Inflammatory macrophage treated with lipopolysaccharide for 4 hours (primary cell): ENCODE measurements at regions not wholly inside any gene's neighbourhood (a gene's known extent, or its start where the extent isn't known, plus 50 kb on each side); places are given as distances from the start of the nearest gene placed in this dataset.
"Not testable (repeated sequence)": the region's sequence is repeated elsewhere in the genome, so short reads cannot be mapped to it uniquely, and the experiment has no call there.

Experiments
- DNase-seq: peaks from one replicate; pipeline ENCODE4 v3.0.0-alpha.2; 2020

DNA sequence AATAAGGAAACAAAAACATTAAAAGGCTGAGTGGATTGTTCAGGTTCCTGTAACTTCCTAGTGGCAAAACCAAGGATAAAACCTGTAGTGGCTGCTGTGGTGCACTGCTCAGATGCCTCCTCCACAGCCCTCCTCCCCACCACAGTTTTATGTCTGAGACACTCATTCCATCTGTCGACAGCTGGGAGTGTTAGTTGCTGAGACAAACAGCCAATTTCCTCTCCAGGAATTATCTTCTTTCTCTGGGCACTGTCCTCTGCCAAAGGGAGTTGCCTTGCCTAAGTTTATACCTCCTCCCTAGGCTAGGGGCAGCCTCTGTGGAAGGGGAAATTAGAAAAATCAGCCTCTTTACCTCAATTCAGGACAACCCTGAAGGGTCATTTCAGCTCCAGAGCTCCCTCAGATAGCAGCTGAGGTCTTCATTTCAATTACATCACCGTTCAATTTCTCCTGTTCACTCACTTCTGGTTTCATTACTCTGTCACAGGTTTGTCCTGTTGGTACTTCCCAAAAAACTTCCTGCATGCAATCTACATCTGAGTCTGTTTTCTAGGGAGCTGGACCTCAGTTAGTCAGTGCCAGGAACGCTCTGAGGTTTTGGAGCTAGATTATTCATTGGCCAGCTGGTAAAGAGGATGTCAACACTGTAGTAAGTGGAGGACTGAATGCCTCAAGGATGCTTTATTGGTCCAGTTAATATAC is 74.9 kb upstream of the ATP2B1 start:
- peak; percentile 81 for DNase-seq

DNA sequence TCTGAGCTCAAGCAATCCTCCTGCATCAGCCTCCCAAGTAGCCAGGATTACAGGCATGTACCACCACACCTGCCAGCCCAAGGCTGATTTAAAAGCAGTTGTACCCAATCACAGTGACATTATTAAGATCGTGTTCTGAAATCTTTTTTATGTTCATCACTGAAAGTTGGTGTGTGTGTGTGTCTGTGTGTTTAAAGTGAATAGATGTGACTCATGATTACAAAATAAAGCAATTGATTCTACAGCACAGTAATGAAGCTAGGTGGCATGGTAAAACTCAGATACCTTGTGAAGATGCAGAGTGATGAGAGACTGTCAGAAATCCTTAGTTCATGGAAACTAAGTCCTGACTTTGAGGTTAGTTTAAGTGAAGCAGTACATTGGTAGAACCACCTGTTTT is 74.2 kb upstream of the ATP2B1 start:
- no peak for DNase-seq

DNA sequence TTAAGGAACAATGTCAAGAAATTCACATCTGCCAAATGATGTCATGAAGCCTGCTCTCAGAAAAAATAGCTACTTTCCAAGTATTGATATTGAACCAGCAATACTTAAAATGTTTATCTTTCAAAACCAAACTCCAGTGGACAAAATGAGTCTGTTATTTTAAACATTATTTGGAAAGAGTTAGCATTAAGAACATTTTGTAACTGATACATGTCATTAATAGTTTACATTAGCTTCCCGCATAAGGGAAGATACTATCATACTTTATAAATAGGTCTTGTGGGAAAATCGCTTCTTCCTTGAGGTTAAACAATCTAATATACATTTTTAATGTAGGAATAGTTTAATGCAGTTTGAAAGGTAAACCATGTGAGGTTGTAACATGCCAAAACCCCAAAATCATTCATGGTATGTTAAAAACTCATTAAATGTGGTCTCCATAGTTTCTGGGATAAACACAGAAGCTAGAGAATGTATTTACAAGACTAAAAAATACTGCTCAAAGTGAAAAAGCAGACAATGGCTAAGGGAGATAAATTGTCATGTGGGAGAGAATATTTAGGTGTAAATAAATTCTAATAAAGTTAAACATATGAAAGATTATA is 73.4 kb upstream of the ATP2B1 start:
- DNase-seq: no peak

DNA sequence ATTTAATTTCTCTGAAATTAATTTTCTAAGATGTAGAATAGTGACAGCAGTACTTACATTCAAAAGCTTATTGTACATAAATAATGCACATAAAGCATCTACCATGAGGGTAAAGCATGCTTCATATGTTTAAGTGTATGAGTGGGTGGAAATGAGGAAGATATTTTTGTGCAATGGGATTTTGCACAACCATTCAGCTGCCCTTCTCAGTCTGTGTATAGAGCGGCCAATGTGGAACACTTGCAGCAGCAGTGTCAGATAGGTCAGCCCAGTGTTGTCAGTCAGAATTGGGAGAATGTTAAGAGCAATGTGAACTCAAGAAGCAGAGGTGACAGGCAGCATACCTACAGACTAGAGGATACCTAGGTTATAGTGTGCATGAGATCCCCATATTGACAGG is 72.5 kb upstream of the ATP2B1 start:
- DNase-seq: peak; percentile 82

DNA sequence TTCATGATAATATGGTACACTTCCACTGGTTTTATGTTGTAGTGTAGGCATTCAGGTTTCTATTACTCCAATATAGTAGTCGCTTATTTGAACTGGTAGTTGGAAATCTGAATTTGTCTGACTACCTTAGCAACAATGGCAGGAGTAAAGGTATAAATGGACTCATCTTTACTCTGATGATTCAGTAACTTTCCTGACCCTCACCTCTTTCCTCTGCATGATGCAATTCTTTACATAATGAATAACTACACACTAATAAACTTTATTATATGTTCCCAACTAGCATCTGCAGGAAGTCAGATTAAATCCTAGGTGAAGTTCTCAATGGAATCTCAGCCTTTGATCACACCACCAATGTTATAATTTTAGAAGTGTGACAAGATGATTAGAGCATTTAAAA is 70.5 kb upstream of the ATP2B1 start:
- DNase-seq: no peak

DNA sequence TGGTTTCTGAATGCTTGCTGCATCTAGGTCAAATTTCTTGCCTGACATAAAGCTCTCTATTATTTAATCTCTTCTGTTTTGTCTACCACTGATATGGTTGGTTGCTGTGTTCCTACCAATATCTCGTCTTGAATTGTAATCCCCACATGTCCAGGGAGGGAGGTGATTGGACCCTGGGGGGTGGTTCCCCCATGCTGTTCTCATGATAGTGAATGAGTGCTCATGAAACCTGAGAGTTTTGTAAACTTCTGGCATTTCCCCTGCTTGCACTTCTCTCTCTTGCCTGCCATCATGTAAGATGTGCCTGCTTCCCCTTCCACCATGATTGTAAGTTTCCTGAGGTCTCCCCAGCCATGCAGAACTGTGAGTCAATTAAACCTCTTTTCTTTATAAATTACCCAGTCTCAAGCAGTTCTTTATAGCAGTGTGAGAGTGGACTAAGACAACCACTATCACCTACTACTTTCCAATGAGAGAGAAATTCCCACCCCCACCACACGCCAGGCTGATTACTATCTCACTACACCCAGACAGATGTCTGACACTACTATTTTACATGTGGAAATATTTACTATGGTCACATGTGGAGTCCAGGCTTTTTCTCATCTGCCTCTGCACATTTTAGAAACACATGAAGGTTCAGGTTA is 69.2 kb upstream of the ATP2B1 start:
- no peak for DNase-seq

DNA sequence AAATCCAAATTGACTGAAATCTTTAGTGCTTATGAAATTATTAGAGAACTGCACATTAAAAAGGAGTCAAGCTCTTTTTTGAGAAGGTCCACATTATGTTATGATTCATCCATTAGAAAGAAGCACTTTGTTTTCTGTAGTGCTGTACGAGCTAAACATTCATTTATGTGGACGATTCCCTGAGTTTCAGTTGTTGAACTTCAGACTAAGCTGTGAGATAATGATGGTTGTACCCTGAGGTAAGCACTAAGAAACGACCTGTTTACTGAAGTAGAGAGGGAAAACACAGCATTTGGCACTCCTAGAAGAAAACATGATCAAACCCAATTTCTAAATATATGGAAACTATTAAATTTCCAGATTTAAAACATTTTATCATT is 67.3 kb upstream of the ATP2B1 start:
- DNase-seq: no peak

DNA sequence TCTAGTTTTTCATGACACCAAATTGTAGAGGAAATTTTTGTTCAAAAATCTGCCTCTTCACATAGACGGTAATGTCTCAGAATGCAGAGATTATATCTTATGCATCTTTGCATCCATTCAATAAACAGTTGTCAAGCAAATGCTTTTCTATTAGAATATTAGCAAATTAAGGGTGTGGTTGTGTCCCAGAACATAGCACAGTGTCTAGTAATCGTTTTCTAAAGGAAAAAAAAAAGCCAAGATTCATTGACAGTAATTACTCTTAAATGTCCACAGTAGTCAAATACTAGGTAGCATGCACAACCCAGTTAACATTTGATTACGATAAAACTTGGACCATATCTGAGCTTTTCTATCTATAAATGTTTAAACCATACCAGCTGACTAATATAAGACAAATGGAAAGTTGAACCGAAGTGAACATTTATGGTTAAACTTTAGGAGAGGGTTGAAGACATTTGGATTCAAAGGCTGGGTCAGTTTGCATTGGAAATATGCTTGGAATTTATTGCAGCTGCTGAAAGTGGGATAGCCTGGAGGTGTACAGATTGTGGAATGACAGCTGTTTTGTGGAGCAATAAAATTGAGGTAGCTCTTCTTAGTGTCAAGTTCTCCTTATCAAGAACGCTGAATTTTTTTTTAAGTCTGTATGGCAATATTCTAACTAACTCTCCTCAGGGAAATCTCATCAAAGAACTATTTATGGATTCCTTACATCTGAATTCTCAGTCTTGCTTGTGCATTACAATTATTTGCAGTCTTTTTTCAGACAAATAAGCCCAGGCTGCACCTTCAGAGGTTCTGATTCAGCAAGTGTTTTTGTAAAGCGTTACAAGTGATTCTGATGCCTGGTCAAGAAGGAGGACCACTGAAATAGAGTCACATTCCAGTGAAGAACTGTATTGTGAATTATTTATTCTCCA is 66.7 kb upstream of the ATP2B1 start:
- DNase-seq: no peak

DNA sequence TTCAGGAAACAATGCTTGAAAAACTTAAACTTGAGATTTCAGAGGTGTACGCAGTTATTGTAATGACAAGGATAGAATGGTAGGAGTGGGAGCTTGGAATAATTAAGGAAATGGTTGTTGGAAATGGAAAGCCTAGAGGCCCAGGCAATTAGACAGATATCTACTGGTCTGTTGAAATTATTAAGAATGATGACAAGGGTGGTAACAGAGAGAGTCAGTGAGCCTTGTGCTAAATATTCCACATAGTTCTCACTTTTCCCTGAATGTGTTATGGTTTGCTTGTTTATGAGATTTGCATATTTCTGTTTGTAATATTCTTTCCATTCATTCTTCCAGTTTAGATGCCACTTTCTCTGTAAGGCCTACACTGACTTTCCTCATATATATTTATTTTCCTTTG is 66.0 kb upstream of the ATP2B1 start:
- no peak for DNase-seq

DNA sequence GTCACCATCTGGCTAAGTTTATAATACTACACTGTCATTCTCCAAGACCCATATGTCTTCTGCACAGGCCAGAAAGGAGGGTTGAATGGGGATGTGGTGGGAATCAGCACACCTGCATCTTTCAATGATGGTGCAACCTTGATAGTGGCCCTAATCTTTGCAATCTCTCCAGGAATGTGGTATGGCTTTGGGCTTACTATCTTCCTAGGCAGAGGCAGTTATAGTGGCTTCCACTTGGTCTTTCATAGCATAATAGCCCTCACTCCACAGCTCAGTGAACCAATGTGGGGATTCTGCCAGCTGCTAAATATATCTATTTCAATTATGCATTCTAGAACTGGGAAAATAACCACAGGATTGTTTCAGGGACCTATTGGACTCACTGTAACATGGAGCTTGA is 61.8 kb upstream of the ATP2B1 start:
- DNase-seq: no peak

DNA sequence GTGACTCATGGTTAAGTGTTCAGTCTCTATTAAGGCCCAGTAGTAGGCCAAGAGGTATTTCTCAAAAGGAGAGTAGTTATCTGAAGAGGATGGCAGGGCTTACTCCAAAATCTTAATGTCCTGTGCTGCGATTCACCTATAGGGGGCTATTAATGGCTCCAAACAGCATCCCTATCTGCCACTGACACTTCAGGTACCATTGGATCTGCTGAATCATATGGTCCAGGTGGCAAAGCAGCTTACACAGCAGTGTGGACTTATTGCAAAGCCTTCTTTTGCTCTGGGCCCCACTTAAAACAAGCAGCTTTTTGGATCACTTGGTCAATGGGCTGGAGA is 60.8 kb upstream of the ATP2B1 start:
- DNase-seq: no peak

DNA sequence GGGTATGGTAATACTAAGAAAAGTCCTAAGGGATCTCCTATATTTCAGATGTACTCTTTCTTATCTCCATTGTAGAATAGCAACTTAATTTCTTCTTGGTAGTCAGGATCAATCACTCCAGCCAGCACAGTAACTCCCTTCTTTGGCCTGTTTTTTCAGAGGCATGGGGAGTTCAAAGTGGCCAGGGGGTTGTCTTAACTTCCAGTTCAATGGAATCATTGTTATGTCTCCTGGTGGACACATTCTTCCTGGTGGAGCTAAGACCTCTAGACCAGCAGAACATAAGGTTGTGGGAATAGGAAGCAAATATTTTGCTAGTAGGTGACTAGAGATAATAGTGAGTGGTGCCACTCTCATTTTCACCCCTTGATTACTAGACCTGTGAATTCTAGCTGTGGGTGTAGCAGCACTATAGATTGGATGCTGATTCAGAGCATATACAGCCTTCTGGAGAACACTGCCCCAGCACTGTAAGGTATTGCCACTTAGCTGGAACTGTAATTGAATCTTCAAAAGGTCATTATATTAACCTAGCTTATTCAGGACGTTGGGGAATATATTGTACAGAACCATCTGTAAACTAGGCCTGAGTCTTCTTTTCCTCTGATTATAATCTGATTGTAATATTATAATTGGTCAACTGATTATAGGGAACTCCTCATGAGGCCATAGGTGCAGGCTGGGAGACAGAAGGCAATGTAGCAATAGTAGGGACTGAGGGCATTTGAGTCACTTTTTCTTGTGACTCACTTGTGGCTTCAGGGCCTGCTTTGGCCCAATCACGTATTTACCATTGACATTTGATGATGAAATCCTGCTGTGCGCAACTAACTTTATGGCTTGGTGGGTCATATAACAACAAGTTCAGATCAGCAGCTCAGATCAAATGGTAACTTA is 60.2 kb upstream of the ATP2B1 start:
- peak; percentile 99 for DNase-seq

DNA sequence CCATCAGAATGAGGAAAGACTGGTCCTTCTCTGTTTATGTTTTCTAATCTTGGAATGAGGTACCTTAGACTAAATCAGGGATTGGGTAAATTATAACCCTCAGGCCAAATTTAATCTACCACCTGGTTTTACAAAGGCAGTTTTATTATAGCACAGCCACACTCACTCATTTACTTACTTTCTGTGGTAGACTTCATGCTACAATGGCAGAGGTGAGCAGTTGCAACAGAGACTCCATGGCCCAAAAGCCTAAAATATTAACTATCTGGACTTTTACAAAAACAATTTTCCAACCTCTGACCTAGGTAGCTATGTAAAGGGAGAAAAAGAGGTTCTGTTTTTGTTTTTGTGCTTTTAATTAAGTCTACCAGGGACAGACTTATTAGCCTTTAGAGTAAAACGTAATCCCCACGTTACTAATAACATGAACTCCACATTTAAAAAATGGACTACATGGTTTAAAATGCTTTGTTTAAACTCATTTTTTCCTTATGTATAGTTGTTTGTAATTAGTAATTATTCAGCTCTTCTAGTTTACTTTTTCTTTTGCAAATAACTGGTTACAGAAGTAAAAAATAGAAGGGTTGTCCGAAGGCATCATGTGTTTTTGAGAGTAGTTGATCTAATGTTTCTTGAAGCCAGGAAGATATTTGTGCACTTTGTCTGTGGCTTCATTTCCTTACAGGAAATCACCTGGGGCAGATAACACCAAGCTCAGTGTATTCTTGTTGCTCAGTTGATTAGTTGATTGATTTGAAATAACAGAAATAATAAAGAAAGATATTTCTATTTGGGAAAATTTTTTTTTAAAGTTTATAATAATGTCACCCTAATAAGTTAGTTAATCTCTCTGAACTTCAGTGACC is 57.6 kb upstream of the ATP2B1 start:
- no peak for DNase-seq

DNA sequence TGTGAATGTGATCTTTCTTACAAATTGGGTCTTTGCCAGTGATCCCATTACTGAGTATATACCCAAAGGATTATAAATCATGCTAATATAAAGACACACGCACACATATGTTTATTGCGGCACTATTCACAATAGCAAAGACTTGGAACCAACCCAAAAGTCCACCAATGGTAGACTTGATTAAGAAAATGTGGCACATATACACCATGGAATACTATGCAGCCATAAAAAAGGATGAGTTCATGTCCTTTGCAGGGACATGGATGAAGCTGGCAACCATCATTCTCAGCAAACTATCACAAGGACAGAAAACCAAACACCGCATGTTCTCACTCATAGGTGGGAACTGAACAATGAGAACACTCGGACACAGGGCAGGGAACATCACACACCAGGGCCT is 55.5 kb upstream of the ATP2B1 start:
- DNase-seq: not testable (repeated sequence)

DNA sequence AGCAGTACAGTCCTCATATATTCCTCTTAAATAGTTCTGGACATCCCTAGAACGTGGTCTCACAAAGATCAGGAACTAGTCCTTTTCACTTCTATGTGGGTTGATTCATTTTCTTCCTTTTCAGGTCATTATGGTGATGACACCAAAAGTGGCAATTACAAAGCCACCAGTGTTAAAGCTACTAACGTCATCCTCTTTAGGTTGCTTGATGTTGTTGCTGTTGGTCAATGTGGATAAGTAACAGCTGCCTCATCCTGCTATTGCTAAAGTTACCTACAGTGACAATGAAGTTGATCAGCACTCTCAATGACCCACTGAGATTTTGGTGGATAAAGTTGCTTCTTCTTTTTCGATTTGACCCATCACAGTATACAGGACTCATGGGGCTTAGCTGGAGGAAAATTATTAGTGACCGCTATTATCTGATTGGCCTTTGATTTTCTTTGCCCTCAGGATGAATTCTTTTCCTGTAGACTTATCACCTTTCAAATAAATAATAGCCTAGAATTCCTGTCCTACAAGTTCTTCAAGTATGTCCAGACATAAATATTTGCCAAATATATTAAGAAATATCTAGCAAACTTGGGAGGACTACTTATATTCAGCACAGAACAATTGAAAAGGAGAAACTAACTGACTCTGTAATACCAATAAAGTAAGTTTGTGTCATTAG is 54.0 kb upstream of the ATP2B1 start:
- peak; percentile 94 for DNase-seq

DNA sequence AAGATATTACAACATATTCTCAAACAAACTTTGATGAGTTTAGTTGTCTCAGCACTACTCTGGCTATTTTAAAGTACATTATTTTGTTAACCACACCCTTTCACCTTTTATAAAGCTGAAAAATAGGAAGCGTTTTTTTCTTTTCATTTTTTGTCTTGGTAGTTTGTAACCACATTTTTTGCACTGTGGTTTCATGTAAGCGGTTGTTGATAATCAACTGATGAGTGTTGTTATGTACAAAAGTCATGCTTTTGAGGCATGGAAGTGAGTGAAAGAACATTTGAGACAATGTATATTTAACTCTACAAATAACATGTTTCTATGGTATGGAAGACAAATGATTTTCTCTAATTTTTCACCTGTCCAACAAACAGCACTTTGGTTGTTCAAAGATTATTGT is 52.1 kb upstream of the ATP2B1 start:
- peak; percentile 38 for DNase-seq
